OCI-LY7 (cell line): ENCODE measurements at regions not wholly inside any gene's neighbourhood (a gene's known extent, or its start where the extent isn't known, plus 50 kb on each side); places are given as distances from the start of the nearest gene placed in this dataset.

ENCODE experiments used
- CTCF ChIP-seq: fragments of 200-600 bp; sonication (generic); conservative IDR thresholded peaks from 2 replicates; pipeline ENCODE4 v1.5.1; 2014; ENCODE audit warnings: mild to moderate bottlenecking, antibody characterized with exemption, low read length, moderate library complexity, mixed read lengths
- EZH2phosphoT487 ChIP-seq: fragments of 200-600 bp; sonication (generic); IDR thresholded peaks from 2 replicates; pipeline ENCODE4 v1.6.1; 2018; ENCODE audit warnings: low read depth, borderline replicate concordance, mild to moderate bottlenecking, mixed run types, antibody characterized with exemption, low read length, moderate library complexity, mixed read lengths

- TF ChIP-seq CTCF (0 out of 2 replicates have a peak, but pooled peaks have one; percentile 19), EZH2phosphoT487 (no peak)
These were observed 99.8 kb downstream of the PPP1R2C start for GRCh38 chrX:42678133-42678532.
